NB4 (cell line): ENCODE measurements at regions not wholly inside any gene's neighbourhood (a gene's known extent, or its start where the extent isn't known, plus 50 kb on each side); places are given as distances from the start of the nearest gene placed in this dataset.
"Not testable (repeated sequence)": the region's sequence is repeated elsewhere in the genome, so short reads cannot be mapped to it uniquely, and the experiment has no call there.

Experiments used
- DNase-seq: peaks from one replicate; pipeline ENCODE4 v3.0.0; 2010; ENCODE audit warnings: low read depth
- H3K4me3 ChIP-seq: one replicate; pipeline ENCODE4 v1.5.1; 2011; ENCODE audit warnings: mild to moderate bottlenecking, low read depth, low read length, moderate library complexity
- CTCF ChIP-seq: IDR thresholded peaks from one replicate; pipeline ENCODE4 v1.5.1; 2012; ENCODE audit warnings: low read depth, low read length
- MAX ChIP-seq: IDR thresholded peaks from 2 replicates; pipeline ENCODE4 v1.6.1; 2011; ENCODE audit warnings: low read depth, low read length
- MYC ChIP-seq: IDR thresholded peaks from 2 replicates; pipeline ENCODE4 v1.6.1; 2011; ENCODE audit warnings: low read depth, low read length
- POLR2A ChIP-seq: IDR thresholded peaks from 2 replicates; pipeline ENCODE4 v1.6.1; 2011; ENCODE audit warnings: mild to moderate bottlenecking; ENCODE audit not compliant: insufficient read length; ENCODE audit errors: extremely low read depth

GRCh38 chr17:21548236-21548635 lies 144.1 kb upstream of the KCNJ18 start:
- DNase-seq, result no peak
- H3K4me3 ChIP-seq, result no peak overlapping the region
- TF ChIP-seq CTCF, result no peak
- no peak for TF ChIP-seq POLR2A
- TF ChIP-seq MYC, result no peak
- no peak for TF ChIP-seq MAX

GRCh38 chr17:21549107-21549687 lies 143.1 kb upstream of the KCNJ18 start:
- no peak overlapping the region for H3K4me3 ChIP-seq
- DNase-seq, result no peak
- no peak for TF ChIP-seq MAX
- TF ChIP-seq MYC, result no peak
- TF ChIP-seq CTCF, result no peak
- TF ChIP-seq POLR2A, result no peak

GRCh38 chr17:21550031-21550430 lies 142.3 kb upstream of the KCNJ18 start:
- not testable (repeated sequence) for DNase-seq, H3K4me3 ChIP-seq

- TF ChIP-seq POLR2A (peak; percentile 49), MYC (0 out of 2 replicates have a peak, but pooled peaks have one; percentile 6), CTCF (no peak)
- peak; percentile 77 for DNase-seq
- H3K4me3 ChIP-seq, result peak overlapping the region; percentile 64
Measured at GRCh38 chr17:21551081-21551881, 141.0 kb upstream of the KCNJ18 start.

GRCh38 chr17:21558921-21559320 lies 133.4 kb upstream of the KCNJ18 start:
- H3K4me3 ChIP-seq, DNase-seq: not testable (repeated sequence)

- DNase-seq, result no peak
- H3K4me3 ChIP-seq, result no peak overlapping the region
Measured at GRCh38 chr17:21564262-21564661, 128.1 kb upstream of the KCNJ18 start.

GRCh38 chr17:21564757-21565156 lies 127.6 kb upstream of the KCNJ18 start:
- not testable (repeated sequence) for H3K4me3 ChIP-seq, DNase-seq

More at GRCh38 chr17:21564262-21564661, 128.1 kb upstream of the KCNJ18 start:
- TF ChIP-seq POLR2A (no peak), CTCF (no peak), MAX (no peak)

- DNase-seq, H3K4me3 ChIP-seq: not testable (repeated sequence)
Measured at GRCh38 chr17:21570427-21570826, 121.9 kb upstream of the KCNJ18 start.

GRCh38 chr17:21572148-21572547 lies 120.2 kb upstream of the KCNJ18 start:
- DNase-seq, H3K4me3 ChIP-seq: not testable (repeated sequence)

- not testable (repeated sequence) for H3K4me3 ChIP-seq, DNase-seq
Measured at GRCh38 chr17:21573271-21573960, 118.9 kb upstream of the KCNJ18 start.
